ENCODE measurements at regions not wholly inside any gene's neighbourhood (a gene's known extent, or its start where the extent isn't known, plus 50 kb on each side); places are given as distances from the start of the nearest gene placed in this dataset.

DNA sequence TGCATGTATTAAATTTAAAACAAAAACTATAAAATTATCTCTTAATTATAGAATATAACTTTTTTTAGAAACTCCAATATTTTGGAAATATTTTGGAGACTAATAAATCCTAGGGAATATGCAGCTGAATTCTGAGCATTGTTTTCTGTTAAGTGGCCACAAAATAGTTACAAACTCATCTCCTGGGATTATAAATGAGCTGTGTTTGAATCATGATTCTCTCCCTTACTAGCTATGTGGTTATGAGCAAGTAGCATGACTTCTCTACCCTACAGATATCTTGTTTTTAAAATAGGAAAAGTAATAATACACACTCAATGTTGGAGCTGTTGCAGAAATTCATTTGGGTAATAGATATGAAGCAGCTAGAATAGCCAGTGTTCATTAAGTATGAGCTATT, 137.9 kb upstream of the ITGA4 start:
- Mint-ChIP-seq H3K36me3 (ENCODE audit: low read depth) (no peaks in the 10 kb centered on the region), H3K4me1 (ENCODE audit: low read depth) (no peaks in the 10 kb centered on the region), H3K9me3 (no peaks in the 10 kb centered on the region), H3K27me3 (ENCODE audit: insufficient read depth) (no peaks in the 10 kb centered on the region), H3K27ac (no peak overlapping the region), H3K4me3 (no peak overlapping the region)
- TF ChIP-seq, protein P1, sequence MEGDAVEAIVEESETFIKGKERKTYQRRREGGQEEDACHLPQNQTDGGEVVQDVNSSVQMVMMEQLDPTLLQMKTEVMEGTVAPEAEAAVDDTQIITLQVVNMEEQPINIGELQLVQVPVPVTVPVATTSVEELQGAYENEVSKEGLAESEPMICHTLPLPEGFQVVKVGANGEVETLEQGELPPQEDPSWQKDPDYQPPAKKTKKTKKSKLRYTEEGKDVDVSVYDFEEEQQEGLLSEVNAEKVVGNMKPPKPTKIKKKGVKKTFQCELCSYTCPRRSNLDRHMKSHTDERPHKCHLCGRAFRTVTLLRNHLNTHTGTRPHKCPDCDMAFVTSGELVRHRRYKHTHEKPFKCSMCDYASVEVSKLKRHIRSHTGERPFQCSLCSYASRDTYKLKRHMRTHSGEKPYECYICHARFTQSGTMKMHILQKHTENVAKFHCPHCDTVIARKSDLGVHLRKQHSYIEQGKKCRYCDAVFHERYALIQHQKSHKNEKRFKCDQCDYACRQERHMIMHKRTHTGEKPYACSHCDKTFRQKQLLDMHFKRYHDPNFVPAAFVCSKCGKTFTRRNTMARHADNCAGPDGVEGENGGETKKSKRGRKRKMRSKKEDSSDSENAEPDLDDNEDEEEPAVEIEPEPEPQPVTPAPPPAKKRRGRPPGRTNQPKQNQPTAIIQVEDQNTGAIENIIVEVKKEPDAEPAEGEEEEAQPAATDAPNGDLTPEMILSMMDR (IDR thresholded peaks at IDR 0.05): no peak
- no peak for DNase-seq

DNA sequence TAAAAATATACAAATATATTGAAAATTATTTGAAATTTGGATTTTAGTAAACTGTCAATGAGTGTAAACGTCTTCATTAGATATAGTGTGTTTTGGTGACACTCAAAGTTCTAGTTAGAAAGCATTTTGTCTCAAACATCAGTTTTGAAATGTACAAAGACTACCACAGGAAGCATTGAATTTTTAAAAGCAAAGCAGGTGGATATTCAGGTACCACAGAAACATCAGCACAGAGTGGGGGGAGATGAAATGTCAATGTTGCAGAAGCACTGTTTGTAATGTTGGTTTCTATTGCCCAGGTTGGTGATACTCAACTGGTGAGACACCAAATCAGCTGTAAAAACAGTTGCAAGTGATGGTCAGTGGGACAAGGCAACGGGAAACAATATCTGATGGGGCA, 136.5 kb upstream of the ITGA4 start:
- Mint-ChIP-seq H3K9me3 (no peaks in the 10 kb centered on the region), H3K27ac (no peak overlapping the region), H3K27me3 (ENCODE audit: insufficient read depth) (no peaks in the 10 kb centered on the region), H3K4me1 (ENCODE audit: low read depth) (no peaks in the 10 kb centered on the region), H3K36me3 (ENCODE audit: low read depth) (no peaks in the 10 kb centered on the region), H3K4me3 (no peak overlapping the region)
- TF ChIP-seq, protein P1 (IDR thresholded peaks at IDR 0.05): no peak
- DNase-seq: no peak

- TF ChIP-seq, protein P1 (IDR thresholded peaks at IDR 0.05): no peak
- Mint-ChIP-seq H3K4me1 (ENCODE audit: low read depth) (no peaks in the 10 kb centered on the region), H3K4me3 (no peak overlapping the region), H3K9me3 (peaks cover 7% of the 10 kb centered on the region), H3K27me3 (ENCODE audit: insufficient read depth) (no peaks in the 10 kb centered on the region), H3K27ac (no peak overlapping the region), H3K36me3 (ENCODE audit: low read depth) (no peaks in the 10 kb centered on the region)
- DNase-seq: no peak
These were observed 132.3 kb upstream of the ITGA4 start for GRCh38 chr2:181324912-181325311.

- Mint-ChIP-seq H3K4me1 (ENCODE audit: low read depth) (no peaks in the 10 kb centered on the region), H3K27ac (no peak overlapping the region), H3K36me3 (ENCODE audit: low read depth) (no peaks in the 10 kb centered on the region), H3K4me3 (no peak overlapping the region), H3K9me3 (peaks cover 7% of the 10 kb centered on the region), H3K27me3 (ENCODE audit: insufficient read depth) (no peaks in the 10 kb centered on the region)
- no peak for DNase-seq
- TF ChIP-seq, protein P1 (IDR thresholded peaks at IDR 0.05): no peak
These were observed 130.5 kb upstream of the ITGA4 start for GRCh38 chr2:181326661-181327060.

DNA sequence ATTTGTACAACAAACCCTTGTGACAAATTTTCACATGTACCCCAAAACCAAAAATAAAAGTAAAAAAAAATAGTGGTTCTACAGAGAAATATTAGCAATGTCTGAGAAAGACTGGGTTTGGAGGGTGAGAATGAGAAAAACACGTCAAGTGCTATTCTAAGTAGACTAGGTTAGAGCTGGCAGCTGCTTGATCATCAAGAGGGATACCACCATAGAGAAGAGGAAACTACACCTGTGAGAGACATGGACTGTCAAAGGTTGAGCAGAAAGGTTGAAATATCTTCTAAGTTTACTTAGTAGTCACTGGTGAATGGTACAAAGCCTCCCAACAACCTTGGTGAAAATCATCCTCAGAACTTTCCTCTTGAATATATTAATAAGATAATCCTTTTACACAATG, 126.9 kb upstream of the ITGA4 start:
- H3K9me3 Mint-ChIP-seq: peaks cover 7% of the 10 kb centered on the region
- H3K4me3 Mint-ChIP-seq: no peak overlapping the region
- no peak overlapping the region for H3K27ac Mint-ChIP-seq
- no peaks in the 10 kb centered on the region for H3K4me1 Mint-ChIP-seq (ENCODE audit: low read depth)
- TF ChIP-seq, protein P1 (IDR thresholded peaks at IDR 0.05): no peak
- no peak for DNase-seq
- H3K36me3 Mint-ChIP-seq (ENCODE audit: low read depth): no peaks in the 10 kb centered on the region
- no peaks in the 10 kb centered on the region for H3K27me3 Mint-ChIP-seq (ENCODE audit: insufficient read depth)

GRCh38 chr2:181332044-181332605, 125.1 kb upstream of the ITGA4 start:
- no peak overlapping the region for H3K4me3 Mint-ChIP-seq
- DNase-seq: no peak
- TF ChIP-seq, protein P1 (IDR thresholded peaks at IDR 0.05): no peak
- H3K4me1 Mint-ChIP-seq (ENCODE audit: low read depth): no peaks in the 10 kb centered on the region
- peaks cover 7% of the 10 kb centered on the region for H3K9me3 Mint-ChIP-seq
- no peak overlapping the region for H3K27ac Mint-ChIP-seq
- H3K27me3 Mint-ChIP-seq (ENCODE audit: insufficient read depth): no peaks in the 10 kb centered on the region
- H3K36me3 Mint-ChIP-seq (ENCODE audit: low read depth): no peaks in the 10 kb centered on the region
